OCI-LY1 (cell line): ENCODE measurements at regions not wholly inside any gene's neighbourhood (a gene's known extent, or its start where the extent isn't known, plus 50 kb on each side); places are given as distances from the start of the nearest gene placed in this dataset.

Experiments
- H2AFZ ChIP-seq: fragments of 200-600 bp; sonication (generic), shearing (Covaris generic); 2 replicates; pipeline ENCODE4 v1.6.0; 2014; ENCODE audit warnings: antibody characterized with exemption, mild to moderate bottlenecking, low read length
- H3F3A ChIP-seq: fragments of 200-600 bp; sonication (generic), shearing (Covaris generic); 2 replicates; pipeline ENCODE4 v1.6.0; 2014; ENCODE audit warnings: mild to moderate bottlenecking, antibody characterized with exemption, low read length, moderate library complexity; ENCODE audit not compliant: insufficient read depth
- H3K27ac ChIP-seq: fragments of 200-600 bp; sonication (generic); 2 replicates; pipeline ENCODE4 v1.5.1; 2014; ENCODE audit warnings: low read length, mixed run types, mild to moderate bottlenecking, low read depth; ENCODE audit not compliant: poor library complexity, severe bottlenecking
- H3K27me3 ChIP-seq: fragments of 200-600 bp; sonication (generic); 2 replicates; pipeline ENCODE4 v1.6.0; 2014; ENCODE audit warnings: antibody characterized with exemption, mild to moderate bottlenecking, low read length, moderate library complexity; ENCODE audit not compliant: insufficient read depth
- H3K36me3 ChIP-seq: fragments of 200-600 bp; sonication (generic); 2 replicates; pipeline ENCODE4 v1.6.1; 2014; ENCODE audit warnings: mild to moderate bottlenecking, antibody characterized with exemption, low read length, moderate library complexity, mixed read lengths; ENCODE audit not compliant: insufficient read depth
- H3K4me1 ChIP-seq: fragments of 200-600 bp; sonication (generic); 2 replicates; pipeline ENCODE4 v1.5.1; 2014; ENCODE audit warnings: mild to moderate bottlenecking, low read length, moderate library complexity; ENCODE audit not compliant: insufficient read depth, severe bottlenecking
- H3K4me2 ChIP-seq: fragments of 200-600 bp; sonication (generic), shearing (Covaris generic); 2 replicates; pipeline ENCODE4 v1.6.1; 2014; ENCODE audit warnings: low read length
- H3K4me3 ChIP-seq: fragments of 200-600 bp; sonication (generic); 2 replicates; pipeline ENCODE4 v1.5.1; 2014; ENCODE audit warnings: low read length, low read depth, mild to moderate bottlenecking, mixed read lengths; ENCODE audit not compliant: poor library complexity, severe bottlenecking
- H3K79me2 ChIP-seq: fragments of 200-600 bp; shearing (Covaris generic); 2 replicates; pipeline ENCODE4 v1.6.1; 2016; ENCODE audit warnings: mixed run types, low read length, mixed read lengths; ENCODE audit not compliant: insufficient read depth
- H3K9ac ChIP-seq: fragments of 200-600 bp; sonication (generic), shearing (Covaris generic); 2 replicates; pipeline ENCODE4 v1.6.1; 2014; ENCODE audit warnings: mild to moderate bottlenecking, low read length, mixed read lengths
- H3K9me2 ChIP-seq: fragments of 200-600 bp; sonication (generic), shearing (Covaris generic); 2 replicates; pipeline ENCODE4 v1.6.1; 2014; ENCODE audit warnings: low read depth, mild to moderate bottlenecking, low read length, mixed read lengths
- H3K9me3 ChIP-seq: fragments of 200-600 bp; shearing (Covaris generic); 2 replicates; pipeline ENCODE4 v1.6.1; 2014; ENCODE audit warnings: low read length, mixed read lengths
- H4K20me1 ChIP-seq: fragments of 200-600 bp; sonication (generic), shearing (Covaris generic); 2 replicates; pipeline ENCODE4 v1.6.0; 2016; ENCODE audit warnings: mild to moderate bottlenecking, low read length; ENCODE audit not compliant: insufficient read depth
- EZH2 ChIP-seq: fragments of 200-600 bp; sonication (generic), shearing (Covaris generic); IDR thresholded peaks from 2 replicates; pipeline ENCODE4 v1.8.0; 2017; ENCODE audit warnings: borderline replicate concordance, mixed run types, mild to moderate bottlenecking, antibody characterized with exemption, low read length, moderate library complexity, mixed read lengths
- TF ChIP-seq, protein P1 (sequence below): fragments of 200-600 bp; sonication (generic), shearing (Covaris generic); IDR thresholded peaks from 2 replicates; pipeline ENCODE4 v1.5.1; 2017; ENCODE audit warnings: mild to moderate bottlenecking, antibody characterized with exemption, low read length, moderate library complexity, mixed read lengths

DNA sequence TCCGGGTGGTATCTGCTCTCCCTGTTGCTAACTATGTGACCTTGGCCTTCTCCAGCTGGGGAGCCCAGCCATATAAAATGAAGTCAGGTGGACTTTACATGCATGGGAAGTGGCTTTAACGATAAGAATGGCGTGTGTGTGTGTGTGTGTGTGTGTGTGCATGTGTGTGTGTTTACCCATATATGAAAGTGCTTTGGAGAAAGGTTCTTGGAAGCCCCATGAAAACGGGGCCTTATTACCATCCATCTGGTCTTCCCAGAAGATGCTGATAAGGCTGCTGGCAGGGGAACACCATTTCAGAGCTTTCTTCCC lies 94.8 kb downstream of the LRRC74A start:
- H2AFZ ChIP-seq: no peak overlapping the region
- no peak overlapping the region for H3K4me2 ChIP-seq
- 0 out of 2 replicates have a peak, but pooled peaks cover 3% of the 10 kb centered on the region for H3K27me3 ChIP-seq
- H3K36me3 ChIP-seq: no peaks in the 10 kb centered on the region
- no peaks in the 10 kb centered on the region for H3K9me3 ChIP-seq
- peaks cover 28% of the 10 kb centered on the region for H3K4me1 ChIP-seq
- no peak overlapping the region for H3K27ac ChIP-seq
- H4K20me1 ChIP-seq: no peaks in the 10 kb centered on the region
- TF ChIP-seq, protein P1, sequence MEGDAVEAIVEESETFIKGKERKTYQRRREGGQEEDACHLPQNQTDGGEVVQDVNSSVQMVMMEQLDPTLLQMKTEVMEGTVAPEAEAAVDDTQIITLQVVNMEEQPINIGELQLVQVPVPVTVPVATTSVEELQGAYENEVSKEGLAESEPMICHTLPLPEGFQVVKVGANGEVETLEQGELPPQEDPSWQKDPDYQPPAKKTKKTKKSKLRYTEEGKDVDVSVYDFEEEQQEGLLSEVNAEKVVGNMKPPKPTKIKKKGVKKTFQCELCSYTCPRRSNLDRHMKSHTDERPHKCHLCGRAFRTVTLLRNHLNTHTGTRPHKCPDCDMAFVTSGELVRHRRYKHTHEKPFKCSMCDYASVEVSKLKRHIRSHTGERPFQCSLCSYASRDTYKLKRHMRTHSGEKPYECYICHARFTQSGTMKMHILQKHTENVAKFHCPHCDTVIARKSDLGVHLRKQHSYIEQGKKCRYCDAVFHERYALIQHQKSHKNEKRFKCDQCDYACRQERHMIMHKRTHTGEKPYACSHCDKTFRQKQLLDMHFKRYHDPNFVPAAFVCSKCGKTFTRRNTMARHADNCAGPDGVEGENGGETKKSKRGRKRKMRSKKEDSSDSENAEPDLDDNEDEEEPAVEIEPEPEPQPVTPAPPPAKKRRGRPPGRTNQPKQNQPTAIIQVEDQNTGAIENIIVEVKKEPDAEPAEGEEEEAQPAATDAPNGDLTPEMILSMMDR: no peak
- TF ChIP-seq EZH2: no peak
- no peaks in the 10 kb centered on the region for H3K9me2 ChIP-seq
- no peak overlapping the region for H3K4me3 ChIP-seq
- no peak overlapping the region for H3K9ac ChIP-seq
- H3F3A ChIP-seq: no peaks in the 10 kb centered on the region
- H3K79me2 ChIP-seq: no peaks in the 10 kb centered on the region

GRCh38 chr14:76920331-76921087 lies 94.3 kb downstream of the LRRC74A start:
- TF ChIP-seq EZH2: no peak
- TF ChIP-seq, protein P1: no peak
- H2AFZ ChIP-seq: no peak overlapping the region
- H3K27me3 ChIP-seq: 0 out of 2 replicates have a peak, but pooled peaks cover 5% of the 10 kb centered on the region
- no peaks in the 10 kb centered on the region for H3K9me3 ChIP-seq
- H3K4me3 ChIP-seq: no peak overlapping the region
- H4K20me1 ChIP-seq: no peaks in the 10 kb centered on the region
- no peaks in the 10 kb centered on the region for H3K36me3 ChIP-seq
- peaks cover 28% of the 10 kb centered on the region for H3K4me1 ChIP-seq
- no peak overlapping the region for H3K27ac ChIP-seq
- no peak overlapping the region for H3K4me2 ChIP-seq
- H3K9ac ChIP-seq: no peak overlapping the region
- no peaks in the 10 kb centered on the region for H3F3A ChIP-seq
- no peaks in the 10 kb centered on the region for H3K79me2 ChIP-seq
- H3K9me2 ChIP-seq: no peaks in the 10 kb centered on the region

DNA sequence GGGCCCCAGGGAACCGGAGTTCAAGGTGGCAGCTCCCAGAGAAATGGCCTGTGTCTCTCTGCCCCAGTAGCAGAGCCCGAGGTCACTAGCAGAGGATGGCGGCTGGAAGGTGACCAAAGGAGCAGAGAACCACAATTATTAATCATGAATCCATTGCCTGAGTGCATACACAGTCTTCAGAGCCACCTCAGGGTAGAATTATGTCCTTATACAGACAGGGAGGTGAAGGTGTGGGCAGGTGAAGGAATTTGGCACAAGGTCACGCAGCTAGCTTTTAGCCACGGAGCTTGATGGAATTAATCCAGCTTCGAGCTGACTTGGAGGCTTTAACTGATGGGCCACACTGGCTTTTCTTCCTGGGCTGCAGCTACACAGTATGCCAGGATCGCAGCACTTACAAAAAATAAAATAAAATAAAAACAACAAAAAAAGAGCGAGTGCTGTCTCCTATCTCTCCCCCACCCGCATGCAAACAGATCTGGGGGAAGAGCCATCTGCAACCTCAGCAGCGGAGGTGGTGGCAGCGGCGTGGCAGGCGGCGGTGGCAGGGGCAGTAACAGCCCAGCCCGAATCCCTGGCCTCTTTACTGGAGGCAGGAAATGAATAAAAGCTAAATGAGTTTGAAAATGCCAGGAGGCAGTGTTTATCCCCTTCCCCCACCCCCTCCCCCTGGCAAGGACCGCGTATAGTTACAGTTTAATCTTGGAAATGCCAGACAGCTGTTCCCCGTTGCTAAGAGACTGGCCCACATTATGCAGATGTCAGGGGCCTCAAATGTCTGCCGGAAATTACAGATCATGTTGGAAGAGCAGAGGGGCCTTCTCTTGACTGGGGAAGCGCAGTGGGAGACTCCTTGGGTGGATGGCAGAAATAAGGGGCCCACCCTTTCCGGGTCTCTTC lies 93.5 kb downstream of the LRRC74A start:
- no peak overlapping the region for H3K9ac ChIP-seq
- no peak overlapping the region for H3K4me2 ChIP-seq

More for the DNA sequence above, 93.5 kb downstream of the LRRC74A start:
- H3K27me3 ChIP-seq: 0 out of 2 replicates have a peak, but pooled peaks cover 9% of the 10 kb centered on the region
- peaks cover 25% of the 10 kb centered on the region for H3K4me1 ChIP-seq
- no peaks in the 10 kb centered on the region for H3F3A ChIP-seq
- H3K27ac ChIP-seq: no peak overlapping the region
- TF ChIP-seq, protein P1: no peak
- TF ChIP-seq EZH2: no peak
- no peaks in the 10 kb centered on the region for H3K36me3 ChIP-seq
- H3K79me2 ChIP-seq: no peaks in the 10 kb centered on the region
- no peak overlapping the region for H3K4me3 ChIP-seq
- H3K9me2 ChIP-seq: no peaks in the 10 kb centered on the region
- no peaks in the 10 kb centered on the region for H4K20me1 ChIP-seq
- H2AFZ ChIP-seq: no peak overlapping the region
- H3K9me3 ChIP-seq: no peaks in the 10 kb centered on the region
